GM19328 (cell line): ENCODE measurements at regions not wholly inside any gene's neighbourhood (a gene's known extent, or its start where the extent isn't known, plus 50 kb on each side); places are given as distances from the start of the nearest gene placed in this dataset.

Source experiments
- ATAC-seq: cut with Tn5 transposase; IDR thresholded peaks from one replicate; pipeline ENCODE4 v1.9.1; 2021; ENCODE audit warnings: mild to moderate bottlenecking, moderate library complexity; ENCODE audit not compliant: unreplicated experiment

- no peak for ATAC-seq
These were observed 446.5 kb downstream of the BCL11A start for GRCh38 chr2:60106836-60107529.

- no peak for ATAC-seq
These were observed 447.5 kb downstream of the BCL11A start for GRCh38 chr2:60105906-60106305.

DNA sequence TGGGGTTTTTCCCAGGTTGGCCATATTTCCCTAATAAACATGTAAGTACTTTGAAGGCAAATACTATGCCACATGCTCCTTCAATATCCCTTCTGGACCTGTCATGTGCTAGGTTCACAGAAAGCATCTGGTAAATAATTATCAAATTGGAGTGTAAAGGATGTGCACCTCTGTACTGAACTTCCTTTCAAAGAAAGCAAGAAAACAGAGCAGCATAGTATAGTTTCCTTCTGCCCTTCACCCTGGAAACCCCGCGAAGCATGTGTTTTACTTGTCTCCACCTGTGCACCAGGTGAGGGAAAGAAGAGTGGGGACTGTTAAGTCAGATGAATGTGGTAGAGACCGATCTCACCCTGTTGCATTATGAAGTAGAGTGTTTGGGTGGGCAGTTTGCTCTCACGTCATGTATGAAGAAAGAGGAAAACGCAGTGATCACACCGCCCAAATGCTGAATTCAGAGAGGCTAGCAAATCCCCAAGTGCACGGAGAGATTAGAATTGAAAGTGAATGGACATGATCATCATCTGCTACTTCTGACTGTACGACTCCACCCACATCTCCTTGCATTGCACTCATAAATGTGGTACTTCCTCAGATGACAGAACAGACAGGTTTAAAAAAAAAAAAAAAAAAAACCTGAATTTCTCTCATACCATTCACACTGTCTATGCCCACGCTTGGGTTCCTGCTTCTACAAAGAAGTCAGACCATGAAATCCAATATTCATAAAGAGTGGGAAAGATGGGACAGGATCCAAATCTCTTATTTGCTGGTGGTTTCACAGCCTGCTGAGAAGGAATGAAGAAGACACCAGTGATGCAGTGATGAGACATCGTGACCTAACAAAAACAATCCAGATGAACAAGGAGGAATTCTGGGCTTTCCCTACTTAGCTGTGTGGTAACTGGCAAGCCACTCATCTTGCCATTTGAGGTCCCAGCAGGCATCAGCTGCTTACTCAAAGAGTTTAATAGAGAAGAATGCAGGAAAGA lies 448.6 kb downstream of the BCL11A start:
- ATAC-seq, result no peak

DNA sequence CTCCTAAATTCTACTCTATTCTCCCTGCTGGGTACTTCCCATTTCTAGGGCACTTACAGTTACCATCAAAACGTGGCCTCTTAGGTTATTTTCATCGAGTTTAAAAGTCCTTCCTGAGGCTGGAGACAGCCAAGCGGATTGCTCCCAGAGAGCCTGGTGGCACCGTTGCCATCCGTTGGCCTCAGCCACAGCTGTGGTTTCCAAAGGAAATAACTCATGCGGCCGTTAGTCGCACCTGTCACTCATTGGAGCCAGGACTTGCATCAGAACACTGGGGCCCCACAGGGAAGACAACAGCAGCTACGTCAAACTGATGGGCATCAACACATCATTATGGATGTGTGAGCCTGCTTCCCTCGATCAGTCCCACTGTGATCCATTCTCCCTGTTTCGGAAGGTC lies 453.4 kb downstream of the BCL11A start:
- ATAC-seq, result no peak

DNA sequence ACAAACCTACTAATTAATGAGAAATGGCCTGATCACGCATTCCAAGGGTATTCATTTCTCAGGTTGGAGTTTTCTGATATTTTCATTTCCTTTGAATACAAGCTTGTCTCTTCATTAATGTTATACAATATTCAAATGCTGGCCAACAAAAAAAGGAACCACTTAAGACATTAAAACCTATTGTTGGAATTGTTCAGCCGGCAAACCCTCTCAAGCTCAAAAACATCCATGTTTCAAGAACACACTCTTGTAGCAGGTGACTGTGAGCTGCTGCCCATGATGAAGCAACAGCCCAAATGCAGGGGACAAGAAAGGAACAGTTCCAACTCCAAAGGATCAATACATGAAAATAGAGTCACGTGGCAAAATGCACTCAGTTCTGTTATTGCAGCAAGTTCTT lies 454.5 kb downstream of the BCL11A start:
- ATAC-seq, result no peak

DNA sequence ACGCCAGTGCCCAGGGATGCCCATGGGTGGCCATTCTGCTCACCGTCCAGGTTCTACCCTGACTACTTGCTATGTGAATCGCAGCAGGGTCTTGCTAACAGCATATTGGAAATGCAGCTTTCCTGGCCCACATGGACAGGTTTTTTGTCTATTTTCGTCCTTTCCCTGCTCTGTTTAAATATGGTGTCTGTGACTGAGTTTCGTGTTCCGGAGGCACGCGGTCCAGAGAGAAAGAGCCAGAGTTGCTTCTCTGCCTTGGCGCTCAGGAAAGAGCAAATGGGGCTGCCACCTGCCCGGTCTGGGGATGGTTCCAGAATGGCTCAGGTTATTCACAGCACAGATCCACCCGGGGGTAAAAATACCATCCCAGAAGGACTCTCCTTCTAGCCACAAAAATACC lies 456.2 kb downstream of the BCL11A start:
- no peak for ATAC-seq

DNA sequence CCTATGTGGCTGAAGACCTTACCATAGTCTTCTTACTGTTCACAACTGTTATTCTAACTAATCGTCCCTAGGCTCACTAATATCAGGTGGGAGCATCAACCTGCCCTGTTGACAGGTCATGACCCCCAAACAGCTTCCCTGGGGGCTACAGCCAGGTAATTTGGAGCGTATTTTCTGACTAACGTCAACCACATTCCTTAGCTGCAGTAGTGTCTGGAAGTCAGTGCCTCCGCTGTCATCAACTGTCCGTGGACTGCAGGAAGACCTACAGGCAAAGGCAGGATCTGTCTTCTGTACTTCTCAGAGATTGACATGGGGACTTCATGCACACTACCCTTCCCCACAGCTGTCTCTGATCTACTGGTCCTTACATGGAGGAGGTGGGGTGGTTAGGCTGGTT lies 456.9 kb downstream of the BCL11A start:
- no peak for ATAC-seq

- ATAC-seq, result no peak
These were observed 457.6 kb downstream of the BCL11A start for GRCh38 chr2:60095903-60096302.

DNA sequence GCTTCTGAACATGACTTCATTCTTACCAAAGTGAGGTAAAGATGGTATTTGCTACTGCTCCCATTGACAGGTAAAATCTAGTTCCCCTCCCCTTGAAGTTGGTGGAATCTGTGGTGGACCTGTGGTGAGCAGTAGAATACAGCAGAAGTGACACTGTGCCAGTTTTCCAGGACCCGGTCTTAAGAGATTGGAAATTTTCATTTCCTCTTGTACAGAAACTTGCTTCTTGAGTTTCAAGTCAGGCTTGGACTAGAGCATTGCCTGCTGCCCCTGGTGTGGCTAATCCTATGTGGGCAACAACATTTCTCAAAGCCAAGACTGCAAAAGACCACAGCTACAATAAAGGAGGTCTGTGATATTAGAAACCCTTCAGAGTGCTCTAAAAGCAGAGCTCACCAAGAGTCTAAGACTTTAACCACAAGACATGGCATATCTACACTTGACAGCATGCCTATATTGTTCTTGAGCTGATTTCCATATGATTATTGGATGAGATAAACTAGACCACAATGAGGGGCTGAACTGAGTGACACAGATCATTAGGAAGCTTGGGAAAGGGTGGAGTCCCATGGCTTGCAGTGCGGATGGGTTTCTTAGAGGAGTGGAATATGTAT lies 458.1 kb downstream of the BCL11A start:
- ATAC-seq, result no peak

GRCh38 chr2:60094450-60094929 lies 459.0 kb downstream of the BCL11A start:
- ATAC-seq, result no peak

GRCh38 chr2:60092781-60093180 lies 460.7 kb downstream of the BCL11A start:
- no peak for ATAC-seq

DNA sequence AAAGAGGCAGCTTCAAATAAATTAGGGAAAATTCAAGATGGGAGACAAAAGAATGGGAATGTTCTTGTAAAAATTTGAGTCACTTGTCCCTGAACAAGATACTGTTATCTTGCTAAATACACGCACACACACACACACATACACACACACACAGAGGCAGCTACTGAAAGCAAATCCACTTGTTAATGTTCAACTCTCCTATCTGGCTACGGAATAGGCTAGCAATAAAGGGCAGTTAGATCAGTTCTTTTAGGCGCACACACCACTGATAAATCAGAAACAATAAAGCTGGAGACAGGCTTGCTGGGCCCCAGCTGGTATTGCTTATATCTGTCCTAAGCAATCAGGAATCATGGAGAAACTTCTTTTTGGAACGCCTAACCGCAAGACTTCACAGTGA lies 461.6 kb downstream of the BCL11A start:
- no peak for ATAC-seq

GRCh38 chr2:60091266-60091665 lies 462.2 kb downstream of the BCL11A start:
- ATAC-seq, result no peak

DNA sequence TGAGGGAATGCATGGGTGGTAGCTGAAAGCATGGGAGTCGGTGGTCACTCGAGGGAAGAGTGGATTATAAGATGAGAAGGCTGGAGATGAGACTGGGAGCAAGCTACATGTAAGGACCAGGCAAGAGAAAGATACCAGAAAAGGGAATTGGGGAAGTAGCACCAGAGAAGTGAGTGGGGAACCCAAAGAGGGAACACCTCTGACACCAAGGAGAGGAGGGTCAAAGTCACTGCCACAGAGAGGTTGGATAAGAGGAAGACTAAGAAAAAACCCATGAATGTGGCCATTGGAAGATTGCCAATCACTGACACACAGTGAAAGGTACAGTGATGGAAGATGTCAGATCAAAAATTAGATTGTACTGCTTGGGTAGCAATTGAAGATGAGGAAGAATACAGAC lies 473.9 kb downstream of the BCL11A start:
- ATAC-seq, result no peak

DNA sequence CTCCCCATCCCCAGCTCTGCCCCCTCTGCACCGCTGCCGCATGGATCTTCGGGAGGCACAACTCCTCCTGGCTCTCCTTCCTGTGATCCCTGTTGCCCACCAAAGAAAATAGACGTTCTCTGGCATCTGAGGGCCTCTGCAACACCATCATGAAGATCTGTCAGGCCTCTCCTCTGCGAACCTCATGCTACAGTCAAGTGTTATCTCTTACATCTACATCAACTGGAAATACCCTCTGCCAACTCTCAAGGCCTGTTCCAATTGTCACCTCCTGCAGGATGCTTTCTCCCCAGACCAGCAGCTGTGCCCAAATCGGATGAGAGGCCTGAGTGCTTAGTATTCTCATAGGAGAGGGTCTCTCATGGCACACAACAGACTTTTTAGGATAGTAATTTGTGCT lies 478.4 kb downstream of the BCL11A start:
- ATAC-seq, result no peak

- ATAC-seq, result no peak
These were observed 480.3 kb downstream of the BCL11A start for GRCh38 chr2:60073201-60073600.

DNA sequence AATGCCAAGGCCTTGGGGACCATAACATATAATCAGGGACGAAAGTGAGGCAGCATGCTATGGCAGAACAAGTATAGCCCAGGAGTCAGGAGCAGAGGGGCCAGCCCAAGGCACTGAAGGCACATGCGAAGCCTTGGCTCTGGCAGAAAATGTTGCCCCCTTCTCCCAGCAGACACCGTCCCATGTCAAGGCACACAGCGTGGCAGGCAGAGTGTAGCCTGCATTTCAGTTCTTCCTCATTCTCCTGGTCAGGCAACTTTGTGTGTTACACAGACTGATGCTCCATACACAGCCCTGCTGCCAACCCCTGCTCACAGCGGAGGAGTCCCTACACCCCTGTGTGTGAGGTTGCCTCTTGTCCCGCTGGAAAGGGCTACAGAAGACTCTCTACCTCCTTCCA lies 480.8 kb downstream of the BCL11A start:
- no peak for ATAC-seq

DNA sequence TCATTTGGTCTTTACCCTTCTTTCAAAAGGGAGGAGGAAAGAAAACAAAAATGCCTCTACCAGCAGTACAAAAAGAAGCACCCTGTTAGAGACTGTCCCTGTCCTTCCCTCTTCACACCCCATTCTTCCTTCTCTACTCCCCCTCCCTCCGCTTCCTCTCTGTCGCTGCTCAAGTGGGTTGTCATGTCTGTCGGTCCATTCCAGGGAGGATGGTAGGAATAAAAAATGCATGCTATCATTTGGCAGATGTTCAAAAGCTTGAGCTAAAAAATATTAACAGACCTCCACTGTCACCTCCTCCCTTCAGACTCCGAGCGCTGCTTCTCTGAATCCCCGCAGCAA lies 482.0 kb downstream of the BCL11A start:
- no peak for ATAC-seq

DNA sequence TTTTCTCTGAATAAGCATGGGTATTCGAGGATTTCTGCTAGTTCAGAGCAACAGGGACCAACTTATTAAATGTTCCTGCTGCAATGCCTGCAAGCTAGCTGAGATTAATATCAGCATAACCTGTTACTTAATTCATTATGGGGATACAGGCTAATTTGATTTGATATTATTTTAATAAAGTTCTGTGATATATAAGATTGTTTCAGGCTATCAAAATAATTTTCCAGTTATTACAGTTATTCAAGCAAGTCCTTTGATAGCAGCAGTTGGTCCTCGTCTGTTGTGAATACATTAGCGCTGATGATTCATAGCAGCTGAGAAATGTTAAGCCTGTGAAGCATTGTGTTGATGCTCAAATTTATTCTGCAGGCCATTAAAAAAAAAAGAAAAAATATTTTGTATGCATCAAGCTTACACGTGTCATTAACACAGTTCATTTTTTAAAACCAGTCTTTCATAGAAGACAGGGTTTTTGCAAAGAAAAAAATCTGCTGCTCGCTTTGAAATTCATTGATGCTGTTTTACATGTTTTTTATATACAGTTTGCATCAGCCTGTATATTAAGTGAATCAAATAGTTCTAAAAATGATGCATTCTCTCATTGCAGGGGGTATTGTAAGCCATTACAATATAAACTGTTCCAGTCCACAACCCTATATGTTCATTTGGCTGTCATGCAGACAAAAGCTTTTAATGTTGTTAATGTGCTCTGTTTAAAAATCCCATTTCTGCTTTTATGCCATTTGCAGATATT lies 482.5 kb downstream of the BCL11A start:
- no peak for ATAC-seq

DNA sequence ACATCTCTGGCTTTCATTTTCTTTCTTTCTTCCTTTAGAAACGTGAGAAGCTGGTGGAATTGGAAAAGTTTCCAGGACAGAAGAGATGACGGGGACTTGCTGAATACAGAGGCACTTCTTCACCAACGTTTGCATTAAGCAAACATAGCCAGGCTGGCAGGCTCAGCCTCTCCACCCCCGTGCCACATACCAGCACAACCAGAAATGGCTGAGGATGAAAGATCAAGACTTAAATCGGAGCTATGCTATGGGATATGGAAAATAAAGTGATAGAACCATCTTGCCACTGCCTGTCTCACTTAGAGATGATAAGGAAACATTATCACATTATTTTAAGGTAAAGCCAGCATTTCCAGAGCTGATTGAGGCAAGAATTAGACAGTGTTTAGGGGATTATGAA lies 483.3 kb downstream of the BCL11A start:
- ATAC-seq, result no peak

DNA sequence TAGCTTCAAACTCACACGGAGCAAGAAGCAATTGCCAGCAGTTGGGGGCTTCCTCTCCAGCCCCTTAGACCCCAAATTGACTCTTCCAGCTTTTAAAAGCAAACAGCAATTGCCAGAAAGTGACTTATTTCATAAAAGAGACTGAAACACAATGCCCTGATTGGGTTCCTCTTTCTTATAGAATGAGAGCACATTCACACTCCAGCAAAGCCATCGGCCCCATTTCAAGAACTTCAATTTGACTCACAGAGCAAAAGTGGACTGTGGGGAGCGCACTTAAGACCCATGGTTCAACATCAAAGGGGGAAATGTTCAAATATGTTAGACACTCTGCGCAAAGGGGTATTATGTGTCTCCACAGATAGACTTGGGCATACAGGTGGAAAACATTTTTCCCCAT lies 484.7 kb downstream of the BCL11A start:
- no peak for ATAC-seq
